Breast epithelium (tissue), 3 donors: ENCODE measurements at regions not wholly inside any gene's neighbourhood (a gene's known extent, or its start where the extent isn't known, plus 50 kb on each side); places are given as distances from the start of the nearest gene placed in this dataset.

Experiments
- POLR2A ChIP-seq: fragments of 450-650 bp; IDR thresholded peaks from one replicate; pipeline ENCODE4 v1.6.1; 2016; ENCODE audit warnings: antibody characterized with exemption, mild to moderate bottlenecking, moderate library complexity
- POLR2AphosphoS5 ChIP-seq, 3 donors: sonication (generic); formaldehyde crosslinking; IDR thresholded peaks; one replicate each; pipeline ENCODE4 v1.6.1; 2017; ENCODE audit warnings: antibody characterized with exemption in 3 of 3
- TF ChIP-seq, protein P1 (sequence below), 3 donors: fragments of 450-650 bp; IDR thresholded peaks; one replicate each; pipeline ENCODE4 v1.5.1; 2016 to 2017; ENCODE audit warnings: antibody characterized with exemption in 3 of 3, mild to moderate bottlenecking in 3 of 3, moderate library complexity in 3 of 3

DNA sequence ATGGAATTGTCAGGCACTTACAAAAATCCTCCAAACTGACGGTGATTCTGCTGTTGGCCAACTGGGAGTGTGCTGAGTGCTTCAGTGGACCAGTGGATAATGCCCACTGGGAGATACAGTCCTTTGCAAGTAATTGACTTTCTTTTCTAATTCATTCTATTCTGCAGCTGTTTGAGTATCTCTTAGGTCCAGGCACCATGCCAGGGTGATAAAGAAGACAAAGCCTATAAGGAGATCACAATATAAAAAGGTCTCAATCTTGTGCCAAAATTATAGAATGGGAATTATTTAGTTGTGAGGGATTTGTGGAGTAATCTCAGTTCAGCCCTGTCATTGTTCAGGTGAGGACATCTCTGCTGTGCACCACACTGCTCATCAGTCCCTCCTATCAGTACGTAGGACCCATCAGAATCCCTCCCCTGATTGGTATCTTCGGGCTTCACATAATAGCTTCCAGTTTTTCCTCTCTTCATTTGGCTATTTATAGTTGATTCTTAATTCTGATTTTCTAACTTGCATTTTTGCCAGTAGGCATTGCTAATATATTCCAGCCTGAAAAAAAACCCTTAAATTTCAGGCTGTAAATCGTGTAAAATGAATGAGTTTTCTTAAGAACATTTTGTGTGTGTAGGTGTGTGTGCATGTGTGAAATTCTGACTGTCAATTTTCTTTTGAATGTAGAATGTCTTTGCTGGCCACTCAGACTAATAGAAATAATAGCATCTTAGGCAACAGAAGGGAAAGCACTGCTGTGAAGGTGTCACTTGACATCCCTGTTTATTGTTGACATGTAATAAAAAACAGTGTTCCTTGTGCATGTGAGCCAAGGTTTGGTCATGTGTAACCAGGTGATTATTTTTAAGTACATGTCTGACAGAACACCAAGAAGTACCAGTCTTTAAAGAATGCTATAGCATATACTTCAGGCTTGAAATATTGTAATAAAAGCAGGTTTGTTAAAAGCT, 457.6 kb upstream of the RGS6 start:
- TF ChIP-seq, protein P1, sequence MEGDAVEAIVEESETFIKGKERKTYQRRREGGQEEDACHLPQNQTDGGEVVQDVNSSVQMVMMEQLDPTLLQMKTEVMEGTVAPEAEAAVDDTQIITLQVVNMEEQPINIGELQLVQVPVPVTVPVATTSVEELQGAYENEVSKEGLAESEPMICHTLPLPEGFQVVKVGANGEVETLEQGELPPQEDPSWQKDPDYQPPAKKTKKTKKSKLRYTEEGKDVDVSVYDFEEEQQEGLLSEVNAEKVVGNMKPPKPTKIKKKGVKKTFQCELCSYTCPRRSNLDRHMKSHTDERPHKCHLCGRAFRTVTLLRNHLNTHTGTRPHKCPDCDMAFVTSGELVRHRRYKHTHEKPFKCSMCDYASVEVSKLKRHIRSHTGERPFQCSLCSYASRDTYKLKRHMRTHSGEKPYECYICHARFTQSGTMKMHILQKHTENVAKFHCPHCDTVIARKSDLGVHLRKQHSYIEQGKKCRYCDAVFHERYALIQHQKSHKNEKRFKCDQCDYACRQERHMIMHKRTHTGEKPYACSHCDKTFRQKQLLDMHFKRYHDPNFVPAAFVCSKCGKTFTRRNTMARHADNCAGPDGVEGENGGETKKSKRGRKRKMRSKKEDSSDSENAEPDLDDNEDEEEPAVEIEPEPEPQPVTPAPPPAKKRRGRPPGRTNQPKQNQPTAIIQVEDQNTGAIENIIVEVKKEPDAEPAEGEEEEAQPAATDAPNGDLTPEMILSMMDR (IDR thresholded peaks at IDR 0.05) = no peak
- no peak for TF ChIP-seq POLR2A
- TF ChIP-seq POLR2AphosphoS5 (IDR thresholded peaks at IDR 0.05) = no peak
